Kidney epithelial cell (primary cell): ENCODE measurements at regions not wholly inside any gene's neighbourhood (a gene's known extent, or its start where the extent isn't known, plus 50 kb on each side); places are given as distances from the start of the nearest gene placed in this dataset.
"Not testable (repeated sequence)": the region's sequence is repeated elsewhere in the genome, so short reads cannot be mapped to it uniquely, and the experiment has no call there.

Source experiments
- DNase-seq: peaks from one replicate; pipeline ENCODE4 v3.0.0-alpha.2; 2010; ENCODE audit warnings: low read depth
- H3K27me3 ChIP-seq: 2 replicates; pipeline ENCODE4 v1.6.0; 2011; ENCODE audit warnings: low read length; ENCODE audit not compliant: control insufficient read depth, insufficient read depth
- H3K36me3 ChIP-seq: 2 replicates; pipeline ENCODE4 v1.5.1; 2011; ENCODE audit warnings: low read length; ENCODE audit not compliant: control insufficient read depth, insufficient read depth
- H3K4me3 ChIP-seq: 2 replicates; pipeline ENCODE4 v1.5.1; 2011; ENCODE audit warnings: low read depth, mild to moderate bottlenecking, control low read depth, low read length
- TF ChIP-seq, protein P1 (sequence below): IDR thresholded peaks from 2 replicates; pipeline ENCODE4 v1.5.1; 2011; ENCODE audit warnings: mild to moderate bottlenecking, moderate library complexity, low read length, control low read depth, inconsistent platforms; ENCODE audit not compliant: insufficient read depth, poor library complexity, severe bottlenecking

DNA sequence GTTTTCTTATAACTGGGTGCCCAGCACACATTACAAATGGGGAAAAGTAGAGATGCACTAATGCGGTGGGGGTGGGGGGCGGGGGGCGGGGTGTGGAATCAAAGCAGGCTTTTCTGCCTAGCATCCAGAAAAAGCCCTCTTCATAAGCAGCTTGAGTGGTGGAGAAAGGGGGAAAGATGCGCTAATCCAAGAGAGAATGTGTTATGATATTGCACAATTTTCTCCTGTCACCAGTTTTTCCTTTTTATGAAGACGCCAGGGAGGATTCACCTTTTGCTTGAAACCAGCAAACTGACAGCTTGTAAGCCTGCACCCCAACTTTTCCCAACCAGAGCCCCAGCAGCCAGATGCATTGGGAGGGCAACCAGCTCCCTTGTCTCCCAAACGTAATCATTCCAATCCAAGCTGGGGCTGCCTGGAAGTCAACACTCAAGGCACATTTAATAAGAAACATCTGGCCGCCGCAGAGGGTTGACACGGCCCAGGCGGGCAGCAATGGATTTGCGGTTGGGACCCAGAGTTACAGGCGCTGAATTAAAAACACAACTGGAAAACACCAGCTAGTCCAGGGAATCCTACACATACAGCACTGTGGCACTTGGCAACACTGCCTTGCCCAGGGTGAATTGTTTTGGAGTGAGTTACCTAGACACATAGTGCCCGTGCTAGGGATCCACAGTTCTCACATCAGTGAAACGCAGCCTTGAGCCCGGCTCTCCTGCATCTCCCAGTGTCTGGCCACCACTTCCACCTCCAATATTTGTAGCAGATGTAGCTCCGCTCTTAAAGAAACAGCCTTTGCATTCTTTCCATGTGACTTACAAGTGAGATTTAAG lies 218.5 kb upstream of the PRICKLE2 start:
- TF ChIP-seq, protein P1, sequence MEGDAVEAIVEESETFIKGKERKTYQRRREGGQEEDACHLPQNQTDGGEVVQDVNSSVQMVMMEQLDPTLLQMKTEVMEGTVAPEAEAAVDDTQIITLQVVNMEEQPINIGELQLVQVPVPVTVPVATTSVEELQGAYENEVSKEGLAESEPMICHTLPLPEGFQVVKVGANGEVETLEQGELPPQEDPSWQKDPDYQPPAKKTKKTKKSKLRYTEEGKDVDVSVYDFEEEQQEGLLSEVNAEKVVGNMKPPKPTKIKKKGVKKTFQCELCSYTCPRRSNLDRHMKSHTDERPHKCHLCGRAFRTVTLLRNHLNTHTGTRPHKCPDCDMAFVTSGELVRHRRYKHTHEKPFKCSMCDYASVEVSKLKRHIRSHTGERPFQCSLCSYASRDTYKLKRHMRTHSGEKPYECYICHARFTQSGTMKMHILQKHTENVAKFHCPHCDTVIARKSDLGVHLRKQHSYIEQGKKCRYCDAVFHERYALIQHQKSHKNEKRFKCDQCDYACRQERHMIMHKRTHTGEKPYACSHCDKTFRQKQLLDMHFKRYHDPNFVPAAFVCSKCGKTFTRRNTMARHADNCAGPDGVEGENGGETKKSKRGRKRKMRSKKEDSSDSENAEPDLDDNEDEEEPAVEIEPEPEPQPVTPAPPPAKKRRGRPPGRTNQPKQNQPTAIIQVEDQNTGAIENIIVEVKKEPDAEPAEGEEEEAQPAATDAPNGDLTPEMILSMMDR = no peak
- H3K36me3 ChIP-seq = no peaks in the 10 kb centered on the region
- H3K4me3 ChIP-seq = peak overlapping the region; percentile 63
- H3K27me3 ChIP-seq = no peaks in the 10 kb centered on the region
- no peak for DNase-seq

- Histone ChIP-seq H3K27me3 (no peaks in the 10 kb centered on the region), H3K36me3 (no peaks in the 10 kb centered on the region), H3K4me3 (no peak overlapping the region)
- DNase-seq = no peak
- TF ChIP-seq, protein P1 = no peak
Observed at GRCh38 chr3:64441861-64442260, 216.6 kb upstream of the PRICKLE2 start.

DNA sequence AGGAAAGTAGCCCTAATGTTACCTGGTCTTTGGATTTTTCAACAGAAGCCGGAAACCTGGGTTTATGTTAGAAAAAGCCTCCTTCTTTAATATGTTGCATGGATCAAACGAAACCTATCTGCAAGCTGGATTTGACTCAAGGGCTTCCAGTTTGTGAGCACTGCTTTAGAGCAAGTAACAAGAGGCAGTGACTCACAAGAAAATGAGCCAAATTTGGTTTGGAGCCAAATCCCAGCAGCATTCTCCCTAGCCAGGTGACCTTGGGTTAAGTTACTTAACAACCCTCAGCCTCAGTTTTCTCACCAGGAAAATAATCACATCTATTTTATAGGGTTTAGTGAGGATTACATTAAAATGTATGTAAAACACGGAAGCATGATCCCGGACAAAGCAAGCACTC lies 215.2 kb upstream of the PRICKLE2 start:
- TF ChIP-seq, protein P1 = no peak
- H3K36me3 ChIP-seq = no peaks in the 10 kb centered on the region
- peak; percentile 87 for DNase-seq
- H3K4me3 ChIP-seq = no peak overlapping the region
- H3K27me3 ChIP-seq = no peaks in the 10 kb centered on the region

- TF ChIP-seq, protein P1 = no peak
- no peak for DNase-seq
- Histone ChIP-seq H3K4me3 (no peak overlapping the region), H3K27me3 (no peaks in the 10 kb centered on the region), H3K36me3 (no peaks in the 10 kb centered on the region)
Observed at GRCh38 chr3:64438812-64439211, 213.5 kb upstream of the PRICKLE2 start.

- Histone ChIP-seq H3K4me3 (no peak overlapping the region), H3K36me3 (no peaks in the 10 kb centered on the region), H3K27me3 (no peaks in the 10 kb centered on the region)
- DNase-seq = no peak
- TF ChIP-seq, protein P1 = no peak
Observed at GRCh38 chr3:64438066-64438465, 212.8 kb upstream of the PRICKLE2 start.

- TF ChIP-seq, protein P1 = no peak
- H3K27me3 ChIP-seq = no peaks in the 10 kb centered on the region
- peak; percentile 56 for DNase-seq
- no peaks in the 10 kb centered on the region for H3K36me3 ChIP-seq
- H3K4me3 ChIP-seq = no peak overlapping the region
Observed at GRCh38 chr3:64437131-64437530, 211.9 kb upstream of the PRICKLE2 start.

DNA sequence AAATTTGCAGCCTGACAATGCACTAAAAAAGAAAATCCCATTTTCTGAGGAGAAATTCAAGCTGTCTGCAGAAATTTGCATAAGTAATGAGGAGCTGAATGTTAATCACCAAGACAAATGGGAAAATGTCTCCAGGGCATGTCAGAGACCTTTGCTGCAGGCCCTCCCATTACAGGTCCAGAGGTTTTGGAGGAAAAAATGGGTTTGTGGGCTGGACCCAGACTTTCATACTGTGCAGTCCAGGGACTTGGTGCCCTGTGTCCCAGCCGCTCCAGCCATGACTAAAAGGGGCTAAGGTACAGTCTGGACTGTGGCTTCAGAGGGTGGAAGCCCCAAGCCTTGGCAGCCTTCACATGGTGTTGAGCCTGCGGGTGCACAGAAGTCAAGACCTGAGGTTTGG lies 209.8 kb upstream of the PRICKLE2 start:
- not testable (repeated sequence) for H3K36me3 ChIP-seq, H3K4me3 ChIP-seq, H3K27me3 ChIP-seq, DNase-seq
